Heart left ventricle (tissue), 16 donors: ENCODE measurements at regions not wholly inside any gene's neighbourhood (a gene's known extent, or its start where the extent isn't known, plus 50 kb on each side); places are given as distances from the start of the nearest gene placed in this dataset.
"Not testable (repeated sequence)": the region's sequence is repeated elsewhere in the genome, so short reads cannot be mapped to it uniquely, and the experiment has no call there.

ENCODE experiments used
- ATAC-seq, 4 donors: fragments of 200-7000 bp; cut with Tn5 transposase; one replicate each; pipeline ENCODE4 v1.9.1; 2020 to 2022; ENCODE audit warnings: moderate library complexity in 4 of 4, mild to moderate bottlenecking in 3 of 4, moderate number of reproducible peaks in 1 of 4
- DNase-seq, 5 donors: peaks; one replicate each; pipeline ENCODE4 v3.0.0-alpha.2; 2020
- H3K27ac ChIP-seq, 12 donors: fragments of 200-600 bp; sonication (generic) in 4 of 12; one replicate each; pipeline versions ENCODE4 v1.5.0 to v1.8.0; 2016 to 2022; ENCODE audit warnings: mild to moderate bottlenecking in 2 of 12
- H3K27me3 ChIP-seq, 9 donors: fragments of 200-600 bp; sonication (generic) in 2 of 9; one replicate each; pipeline versions ENCODE4 v1.5.1 to v1.8.0; 2016 to 2022; ENCODE audit warnings: mild to moderate bottlenecking in 3 of 9
- H3K36me3 ChIP-seq, 9 donors: fragments of 200-600 bp; sonication (generic) in 2 of 9; one replicate each; pipeline versions ENCODE4 v1.5.0 to v1.8.0; 2018 to 2022; ENCODE audit warnings: mild to moderate bottlenecking in 2 of 9
- H3K4me1 ChIP-seq, 12 donors: fragments of 200-600 bp; sonication (generic) in 4 of 12; one replicate each; pipeline versions ENCODE4 v1.5.0 to v1.8.0; 2016 to 2022; ENCODE audit warnings: mild to moderate bottlenecking in 3 of 12
- H3K4me3 ChIP-seq, 12 donors: fragments of 200-600 bp; sonication (generic) in 4 of 12; one replicate each; pipeline versions ENCODE4 v1.5.0 to v1.8.0; 2017 to 2022; ENCODE audit warnings: mild to moderate bottlenecking in 9 of 12, moderate library complexity in 4 of 12
- H3K9me3 ChIP-seq, 12 donors: fragments of 200-600 bp; sonication (generic) in 4 of 12; one replicate each; pipeline versions ENCODE4 v1.5.0 to v1.8.0; 2016 to 2022; ENCODE audit warnings: mild to moderate bottlenecking in 1 of 12
- POLR2A ChIP-seq, 2 donors: fragments of 450-650 bp; IDR thresholded peaks; one replicate each; pipeline ENCODE4 v1.6.1; 2017; ENCODE audit warnings: antibody characterized with exemption in 2 of 2, mild to moderate bottlenecking in 2 of 2, moderate library complexity in 2 of 2
- WGBS, 4 donors: extraction: QIAGEN DNeasy Blood & Tissue Kit in 2 of 4; methylation state at CpG; one replicate each; pipeline versions ENCODE4 v1.1.5 to v1.1.7; 2013 to 2018; 5-methylcytosine and 5-hydroxymethylcytosine counted together
- intact Hi-C, 10 donors: fragments of 100-400 bp; cut with DNase I; formaldehyde crosslinking; loops; one replicate each; pipeline versions ENCODE4 v1.11.1 to v1.14.2; 2022
- TF ChIP-seq, protein P1 (sequence below), 12 donors: fragments of 200-600 bp; sonication (generic) in 4 of 12; IDR thresholded peaks; one replicate each; pipeline versions ENCODE4 v1.5.0 to v1.8.0; 2018 to 2022; ENCODE audit warnings: antibody characterized with exemption in 12 of 12, mild to moderate bottlenecking in 5 of 12
- donor health status: ischemic (EF 13 %, LVEDD 7.1; RV severe dilation, severe dysfunction).
- donor health status: healthy with polysubstance abuse.
- donor health status: DM: no; HTN: yes; CAD: no.
- donor health status: DM: no; HTN: no; CAD: no.
- donor health status: ischemic (EF 25% LVEDD 6.9; RV normal size, moderate dysfunction).
- donor health status: ischemic (EF 25% LVEDD 5.7; RV mildly dilated, moderate dysfunction).
- donor health status: healthy.
- donor health status: DM: yes; HTN: yes; CAD: no.
- donor health status: ischemic (EF 35%, LVEDD 5.7; RV mildly dilated, moderate dysfunction).
- donor health status: nonischemic (EF 11% LVEDD 7.7; RV severe dilation, severe dysfunction).
- donor health status: DM: yes; HTN: yes; CAD: no.
- donor health status: PGD.
- donor health status: ischemic (EF 29% LVEDD 5.4; RV normal size, mild dysfunction).
- donor health status: nonischemic (EF 23%, LVEDD 6.1; RV moderate dilation, normal function).

DNA sequence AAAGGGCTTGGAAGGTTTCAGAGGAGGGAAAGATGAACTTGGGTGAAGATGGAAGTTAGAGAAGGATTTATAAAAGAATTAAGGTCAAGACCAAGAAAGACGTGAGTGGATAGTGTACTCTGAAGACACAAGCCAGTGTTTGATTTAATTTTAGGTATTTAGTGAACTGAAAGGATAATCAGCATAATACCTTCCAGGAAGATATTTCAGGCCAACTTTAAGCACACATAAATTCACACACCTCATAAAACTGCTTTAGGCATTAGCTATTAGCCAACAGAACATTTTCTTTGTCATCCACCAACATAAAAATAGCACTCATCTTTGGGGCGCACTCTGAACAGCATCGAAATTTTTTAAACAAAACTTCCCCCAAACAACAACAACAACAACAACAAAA, 71.7 kb upstream of the CSNK1A1L start:
- no peak for ATAC-seq

DNA sequence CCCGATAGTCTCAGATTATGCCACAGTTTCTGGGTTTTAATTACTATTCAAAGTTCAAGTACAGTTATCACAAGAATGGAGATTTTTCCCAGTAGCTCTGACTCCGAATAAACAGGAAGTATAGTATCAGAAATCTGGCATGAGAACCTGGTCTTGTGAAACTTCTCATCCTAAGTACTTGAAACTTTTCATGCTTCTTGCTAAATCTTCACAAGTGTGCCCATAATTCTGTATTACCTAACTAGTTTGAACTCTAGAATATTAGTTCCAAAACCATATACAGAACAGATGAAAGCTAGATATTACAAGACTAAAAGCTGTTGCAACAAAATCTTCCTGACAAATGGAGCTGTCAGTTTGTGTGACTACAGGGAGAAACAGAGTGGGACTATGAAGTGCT, 70.5 kb upstream of the CSNK1A1L start:
- no peak overlapping the region for H3K4me3 ChIP-seq
- TF ChIP-seq, protein P1, sequence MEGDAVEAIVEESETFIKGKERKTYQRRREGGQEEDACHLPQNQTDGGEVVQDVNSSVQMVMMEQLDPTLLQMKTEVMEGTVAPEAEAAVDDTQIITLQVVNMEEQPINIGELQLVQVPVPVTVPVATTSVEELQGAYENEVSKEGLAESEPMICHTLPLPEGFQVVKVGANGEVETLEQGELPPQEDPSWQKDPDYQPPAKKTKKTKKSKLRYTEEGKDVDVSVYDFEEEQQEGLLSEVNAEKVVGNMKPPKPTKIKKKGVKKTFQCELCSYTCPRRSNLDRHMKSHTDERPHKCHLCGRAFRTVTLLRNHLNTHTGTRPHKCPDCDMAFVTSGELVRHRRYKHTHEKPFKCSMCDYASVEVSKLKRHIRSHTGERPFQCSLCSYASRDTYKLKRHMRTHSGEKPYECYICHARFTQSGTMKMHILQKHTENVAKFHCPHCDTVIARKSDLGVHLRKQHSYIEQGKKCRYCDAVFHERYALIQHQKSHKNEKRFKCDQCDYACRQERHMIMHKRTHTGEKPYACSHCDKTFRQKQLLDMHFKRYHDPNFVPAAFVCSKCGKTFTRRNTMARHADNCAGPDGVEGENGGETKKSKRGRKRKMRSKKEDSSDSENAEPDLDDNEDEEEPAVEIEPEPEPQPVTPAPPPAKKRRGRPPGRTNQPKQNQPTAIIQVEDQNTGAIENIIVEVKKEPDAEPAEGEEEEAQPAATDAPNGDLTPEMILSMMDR (IDR thresholded peaks at IDR 0.05) = no peak
- TF ChIP-seq POLR2A (IDR thresholded peaks at IDR 0.05) = no peak
- WGBS, 4 donors = 24 to 39% (median 28%) methylated on average over 2 of the region's 2 CpGs
- peak overlapping the region in 5 of 12 donors; percentile 6 to 52 (median 37) for H3K27ac ChIP-seq
- no peaks in the 10 kb centered on the region for H3K36me3 ChIP-seq
- DNase-seq (no peak), ATAC-seq (peak in 2 of 4 donors; percentile 31 to 63)
- intact Hi-C loops = no loop called here
- no peaks in the 10 kb centered on the region for H3K27me3 ChIP-seq
- H3K4me1 ChIP-seq = peaks cover 0 to 15% (median 0%) of the 10 kb centered on the region in 12 donors
- H3K9me3 ChIP-seq = no peaks in the 10 kb centered on the region

More for the DNA sequence above, 71.7 kb upstream of the CSNK1A1L start:
- Histone ChIP-seq H3K27me3 (no peaks in the 10 kb centered on the region), H3K36me3 (no peaks in the 10 kb centered on the region), H3K4me3 (no peak overlapping the region), H3K9me3 (no peaks in the 10 kb centered on the region), H3K4me1 (peaks cover 0 to 15% (median 0%) of the 10 kb centered on the region in 12 donors), H3K27ac (no peak overlapping the region)
- WGBS, 4 donors = 83 to 93% (median 89%) methylated on average over 3 of the region's 3 CpGs
- TF ChIP-seq, protein P1 (IDR thresholded peaks at IDR 0.05) = no peak
- no peak for TF ChIP-seq POLR2A (IDR thresholded peaks at IDR 0.05)
- no peak for DNase-seq
- intact Hi-C loops = no loop called here

DNA sequence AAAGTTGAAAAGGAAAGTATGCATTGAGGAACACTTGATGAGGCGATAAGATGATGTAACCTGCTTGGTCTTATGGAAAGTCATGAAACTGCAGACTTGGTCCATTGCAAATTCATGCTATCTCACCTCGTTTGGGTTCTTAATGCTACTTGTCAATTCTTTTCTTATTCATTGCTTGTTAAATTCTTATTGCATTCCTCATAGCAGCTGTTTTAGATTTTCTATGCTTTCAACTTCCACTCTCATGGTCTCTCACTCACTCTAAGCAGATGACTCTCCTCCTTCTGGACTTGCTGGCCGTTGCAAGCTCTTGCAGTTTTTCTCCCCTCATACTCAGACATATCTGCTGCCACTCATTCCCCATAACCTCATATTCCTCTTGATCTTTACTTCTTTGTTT, 67.8 kb upstream of the CSNK1A1L start:
- H3K27me3 ChIP-seq = no peaks in the 10 kb centered on the region
- no peaks in the 10 kb centered on the region for H3K9me3 ChIP-seq
- 62 to 70% (median 64%) methylated on average over 3 of the region's 3 CpGs for WGBS, 4 donors
- TF ChIP-seq, protein P1 (IDR thresholded peaks at IDR 0.05) = no peak
- TF ChIP-seq POLR2A (IDR thresholded peaks at IDR 0.05) = no peak
- H3K4me3 ChIP-seq = no peak overlapping the region
- ATAC-seq (peak in 1 of 4 donors; percentile 31), DNase-seq (no peak)
- no peaks in the 10 kb centered on the region for H3K36me3 ChIP-seq
- intact Hi-C loops = no loop called here
- H3K4me1 ChIP-seq = peaks cover 0 to 15% (median 0%) of the 10 kb centered on the region in 12 donors
- no peak overlapping the region for H3K27ac ChIP-seq

DNA sequence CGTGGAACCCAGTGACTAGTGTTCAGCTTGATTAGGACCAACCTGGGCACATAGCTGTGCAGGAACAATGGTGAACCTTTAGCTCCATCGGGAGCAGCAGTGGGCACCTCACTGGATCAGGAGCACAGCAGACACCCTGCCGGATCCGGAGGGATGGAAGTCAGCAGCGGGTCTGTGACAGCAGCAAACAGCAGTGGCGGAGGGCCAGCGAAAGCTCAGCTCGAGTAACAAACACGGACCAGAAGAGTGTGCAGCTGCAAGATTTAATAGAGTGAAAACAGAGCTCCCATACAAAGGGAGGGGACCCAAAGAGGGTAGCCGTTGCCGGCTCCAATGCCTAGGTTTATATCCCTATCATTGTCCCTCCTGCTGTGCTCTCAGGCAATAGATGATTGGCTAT, 66.8 kb upstream of the CSNK1A1L start:
- peaks cover 0 to 15% (median 0%) of the 10 kb centered on the region in 12 donors for H3K4me1 ChIP-seq
- WGBS, 4 donors = 85 to 95% (median 86%) methylated on average over 11 of the region's 11 CpGs
- H3K4me3 ChIP-seq, H3K9me3 ChIP-seq, H3K27ac ChIP-seq, ATAC-seq, intact Hi-C loops, H3K27me3 ChIP-seq, DNase-seq, H3K36me3 ChIP-seq: not testable (repeated sequence)

DNA sequence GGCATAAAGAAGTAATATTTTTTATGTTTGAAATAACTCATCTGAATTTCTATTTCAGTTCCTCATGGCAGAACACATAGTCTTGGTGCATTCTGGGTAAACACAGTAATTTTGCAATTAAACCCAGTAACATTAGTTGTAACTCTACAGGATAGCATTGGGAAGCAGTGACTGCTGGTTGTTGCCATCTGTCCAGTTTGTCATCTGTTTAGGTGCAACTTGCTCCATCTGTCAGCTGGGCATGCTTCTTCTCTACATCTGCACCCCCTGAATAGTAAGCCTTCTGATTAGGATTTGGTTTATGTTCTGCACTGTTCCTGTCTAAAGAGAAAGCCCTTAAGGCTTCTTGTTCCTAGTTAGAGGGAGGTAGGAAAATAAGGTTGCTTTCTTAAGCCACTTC, 63.5 kb upstream of the CSNK1A1L start:
- ATAC-seq = no peak
- TF ChIP-seq, protein P1 (IDR thresholded peaks at IDR 0.05) = no peak
- no peak for TF ChIP-seq POLR2A (IDR thresholded peaks at IDR 0.05)
- no peak for DNase-seq
- Histone ChIP-seq H3K4me1 (no peaks in the 10 kb centered on the region), H3K27ac (no peak overlapping the region), H3K36me3 (no peaks in the 10 kb centered on the region), H3K4me3 (no peak overlapping the region), H3K9me3 (no peaks in the 10 kb centered on the region), H3K27me3 (no peaks in the 10 kb centered on the region)
- intact Hi-C loops = no loop called here
